Panc1 (cell line): ENCODE measurements at regions not wholly inside any gene's neighbourhood (a gene's known extent, or its start where the extent isn't known, plus 50 kb on each side); places are given as distances from the start of the nearest gene placed in this dataset.
"Not testable (repeated sequence)": the region's sequence is repeated elsewhere in the genome, so short reads cannot be mapped to it uniquely, and the experiment has no call there.

Experiments used
- ATAC-seq: fragments of 200-7000 bp; cut with Tn5 transposase; 2 replicates; pipeline ENCODE4 v1.9.1; 2020; ENCODE audit warnings: mild to moderate bottlenecking, moderate library complexity
- BruUV-seq: library from RNA; stranded (reverse); fragments of 400-500 nt; replicated peaks from 2 replicates; lab custom pipeline; 2021; lab: Mats Ljungman, UMichigan
- CTCF ChIA-PET: fragments of 300-600 bp; sonication (Branson Sonifier 250); formaldehyde crosslinking; loops from one replicate; lab custom pipeline; 2022; ENCODE audit warnings: antibody characterized with exemption; lab: Charles Lee
- POLR2A ChIA-PET: fragments of 300-600 bp; sonication (Branson Sonifier 250); formaldehyde crosslinking; loops from one replicate; lab custom pipeline; 2022; ENCODE audit warnings: antibody characterized with exemption; lab: Charles Lee
- DNase-seq: peaks from one replicate; pipeline ENCODE4 v3.0.0-alpha.2; 2010; ENCODE audit warnings: low read depth, low spot score
- H3K27ac ChIP-seq: 2 replicates; pipeline ENCODE4 v1.5.1; 2011; ENCODE audit warnings: mild to moderate bottlenecking, low read length, inconsistent platforms
- H3K27me3 ChIP-seq: fragments of 200-500 bp; sonication (Bioruptor generic); 2 replicates; pipeline ENCODE4 v1.6.0; 2014; ENCODE audit warnings: low read length, inconsistent platforms; ENCODE audit not compliant: control insufficient read depth, insufficient read depth
- H3K36me3 ChIP-seq: fragments of 200-500 bp; sonication (Bioruptor generic); 2 replicates; pipeline ENCODE4 v1.5.1; 2014; ENCODE audit warnings: inconsistent platforms, mild to moderate bottlenecking, low read length, moderate library complexity; ENCODE audit not compliant: control insufficient read depth, insufficient read depth
- H3K4me1 ChIP-seq: 2 replicates; pipeline ENCODE4 v1.5.1; 2011; ENCODE audit warnings: inconsistent platforms, mild to moderate bottlenecking, low read length, moderate library complexity; ENCODE audit not compliant: control insufficient read depth, insufficient read depth
- H3K4me3 ChIP-seq, 2 experiments: 2 replicates each; pipeline ENCODE4 v1.5.1; 2011 to 2012; ENCODE audit warnings: low read depth in 2 of 2, low read length in 2 of 2, mild to moderate bottlenecking in 2 of 2, inconsistent platforms in 1 of 2, moderate library complexity in 1 of 2
- H3K9me3 ChIP-seq: fragments of 200-500 bp; sonication (Bioruptor generic); 2 replicates; pipeline ENCODE4 v1.5.1; 2014; ENCODE audit warnings: low read depth, mild to moderate bottlenecking, inconsistent platforms, low read length, moderate library complexity; ENCODE audit not compliant: control insufficient read depth, insufficient read depth
- CTCF ChIP-seq: fragments of 450-650 bp; IDR thresholded peaks from 2 replicates; pipeline ENCODE4 v1.5.1; 2017; ENCODE audit warnings: mild to moderate bottlenecking
- POLR2AphosphoS5 ChIP-seq: IDR thresholded peaks from 2 replicates; pipeline ENCODE4 v1.6.1; 2012; ENCODE audit warnings: mild to moderate bottlenecking, low read depth, low read length, moderate library complexity
- REST ChIP-seq, 2 experiments: IDR thresholded peaks; 2 replicates each; pipeline ENCODE4 v1.6.1; 2011 to 2012; ENCODE audit warnings: low read depth in 2 of 2, control low read depth in 1 of 2, low read length in 1 of 2, mild to moderate bottlenecking in 1 of 2, moderate library complexity in 1 of 2; ENCODE audit not compliant: insufficient read depth in 1 of 2
- SIN3A ChIP-seq: IDR thresholded peaks from 2 replicates; pipeline ENCODE4 v1.6.1; 2012; ENCODE audit warnings: low read depth, mild to moderate bottlenecking, low read length, moderate library complexity, borderline replicate concordance; ENCODE audit not compliant: insufficient read depth
- TCF7L2 ChIP-seq: IDR thresholded peaks from 2 replicates; pipeline ENCODE4 v1.6.1; 2011; ENCODE audit warnings: mild to moderate bottlenecking, low read depth, low read length, inconsistent platforms
- in situ Hi-C: cut with HindIII; loops from 2 replicates; pipeline ENCODE4 v1.10.0; 2016; ENCODE audit warnings: low sequenced_read_pairs, low pct_unique_long_range_greater_than_20kb
- intact Hi-C: fragments of 100-400 bp; cut with micrococcal nuclease; formaldehyde crosslinking; loops from one replicate; pipeline ENCODE4 v1.10.0; 2022; ENCODE audit not compliant: unreplicated experiment

GRCh38 chr13:63741029-63741813, 2325.6 kb upstream of the PCDH20 start:
- CTCF ChIA-PET: no interaction called here
- H3K36me3 ChIP-seq: no peaks in the 10 kb centered on the region

GRCh38 chr13:63739112-63739735, 2323.6 kb upstream of the PCDH20 start:
- CTCF ChIA-PET, intact Hi-C loops, ATAC-seq, H3K9me3 ChIP-seq, POLR2A ChIA-PET, H3K4me1 ChIP-seq, DNase-seq, H3K27ac ChIP-seq, in situ Hi-C loops, H3K27me3 ChIP-seq, H3K4me3 ChIP-seq, BruUV-seq, H3K36me3 ChIP-seq: not testable (repeated sequence)

More at GRCh38 chr13:63741029-63741813, 2325.6 kb upstream of the PCDH20 start:
- Histone ChIP-seq H3K4me1 (no peaks in the 10 kb centered on the region), H3K9me3 (no peaks in the 10 kb centered on the region), H3K27ac (no peak overlapping the region), H3K4me3 (no peak overlapping the region), H3K27me3 (no peaks in the 10 kb centered on the region)
- in situ Hi-C loops (no loop called here), intact Hi-C loops (no loop called here)
- no TSS peak for BruUV-seq
- POLR2A ChIA-PET: no interaction called here
- ATAC-seq (no peak), DNase-seq (no peak)
- TF ChIP-seq REST (IDR thresholded peaks at IDR 0.05; ENCODE audit: insufficient read depth in 1 of 2, low read depth in 2 of 2, low read length in 1 of 2): no peak
- TF ChIP-seq CTCF: no peak
- TF ChIP-seq POLR2AphosphoS5: no peak
- no peak for TF ChIP-seq TCF7L2

- Histone ChIP-seq H3K9me3 (no peaks in the 10 kb centered on the region), H3K27me3 (no peaks in the 10 kb centered on the region), H3K4me3 (no peak overlapping the region), H3K27ac (no peak overlapping the region), H3K4me1 (no peaks in the 10 kb centered on the region), H3K36me3 (no peaks in the 10 kb centered on the region)
- in situ Hi-C loops: no loop called here
- intact Hi-C loops: no loop called here
- ChIA-PET CTCF (no interaction called here), POLR2A (no interaction called here)
- no peak for DNase-seq
- ATAC-seq: no peak
- TF ChIP-seq CTCF: no peak
- TF ChIP-seq TCF7L2: no peak
- TF ChIP-seq SIN3A: no peak
- TF ChIP-seq REST (IDR thresholded peaks at IDR 0.05; ENCODE audit: insufficient read depth in 1 of 2, low read depth in 2 of 2, low read length in 1 of 2): no peak
- no peak for TF ChIP-seq POLR2AphosphoS5
- BruUV-seq: no TSS peak
Observed at GRCh38 chr13:63737418-63737817, 2321.8 kb upstream of the PCDH20 start.
